Lower leg skin (tissue), 4 donors: ENCODE measurements at regions not wholly inside any gene's neighbourhood (a gene's known extent, or its start where the extent isn't known, plus 50 kb on each side); places are given as distances from the start of the nearest gene placed in this dataset.

Source experiments
- DNase-seq, 2 donors: peaks; one replicate each; pipeline ENCODE4 v3.0.0-alpha.2; 2019; ENCODE audit warnings: low spot score in 2 of 2
- H3K4me3 ChIP-seq: fragments of 200-600 bp; sonication (generic); 2 replicates; pipeline ENCODE4 v1.5.1; 2017; ENCODE audit warnings: mild to moderate bottlenecking, low read depth; ENCODE audit not compliant: poor library complexity, severe bottlenecking
- POLR2A ChIP-seq, 2 donors: fragments of 450-650 bp; IDR thresholded peaks; one replicate each; pipeline ENCODE4 v1.6.1; 2016 to 2017; ENCODE audit warnings: antibody characterized with exemption in 2 of 2, mild to moderate bottlenecking in 1 of 2, moderate library complexity in 1 of 2
- WGBS, 2 donors: methylation state at CpG; one replicate each; pipeline ENCODE4 v1.1.5; 2018; 5-methylcytosine and 5-hydroxymethylcytosine counted together
- intact Hi-C: fragments of 100-400 bp; cut with DNase I; formaldehyde crosslinking; loops from one replicate; pipeline ENCODE4 v1.15.0; 2023; ENCODE audit warnings: low total_unique reads
- TF ChIP-seq, protein P1 (sequence below), 3 donors: fragments of 450-650 bp; IDR thresholded peaks; one replicate each; pipeline ENCODE4 v1.5.1; 2016; ENCODE audit warnings: antibody characterized with exemption in 3 of 3, mild to moderate bottlenecking in 3 of 3, moderate library complexity in 2 of 3

DNA sequence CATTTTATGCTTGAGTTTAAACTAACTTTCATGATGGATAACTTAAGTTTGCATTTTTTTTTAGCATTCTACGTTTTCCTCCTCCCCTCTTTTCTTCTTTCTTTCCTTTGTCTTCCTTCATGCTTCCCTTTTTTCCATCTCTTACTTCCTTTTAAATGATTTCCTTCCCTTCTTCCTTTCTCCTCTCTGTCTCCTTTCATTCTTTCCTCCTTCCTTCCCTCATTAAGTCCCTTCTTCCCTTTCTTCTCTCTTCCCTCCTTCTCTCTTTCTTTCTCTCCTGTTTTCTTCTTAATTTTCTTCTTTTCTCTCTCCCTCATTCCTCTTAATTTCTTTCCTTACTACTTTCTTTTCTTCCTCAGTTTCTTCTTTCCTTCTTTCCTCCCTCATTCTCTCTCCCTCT, 376.0 kb downstream of the LRIG3 start:
- WGBS, 2 donors, result 86 to 90% methylated on average over 1 of the region's 1 CpG
- no peak for DNase-seq
- H3K4me3 ChIP-seq, result no peak overlapping the region
- intact Hi-C loops, result loop anchor here (5.0 kb wide), 1 partner anchor 603 kb away; no protein-coding TSS in a partner anchor
- TF ChIP-seq POLR2A (IDR thresholded peaks at IDR 0.05), result no peak
- TF ChIP-seq, protein P1, sequence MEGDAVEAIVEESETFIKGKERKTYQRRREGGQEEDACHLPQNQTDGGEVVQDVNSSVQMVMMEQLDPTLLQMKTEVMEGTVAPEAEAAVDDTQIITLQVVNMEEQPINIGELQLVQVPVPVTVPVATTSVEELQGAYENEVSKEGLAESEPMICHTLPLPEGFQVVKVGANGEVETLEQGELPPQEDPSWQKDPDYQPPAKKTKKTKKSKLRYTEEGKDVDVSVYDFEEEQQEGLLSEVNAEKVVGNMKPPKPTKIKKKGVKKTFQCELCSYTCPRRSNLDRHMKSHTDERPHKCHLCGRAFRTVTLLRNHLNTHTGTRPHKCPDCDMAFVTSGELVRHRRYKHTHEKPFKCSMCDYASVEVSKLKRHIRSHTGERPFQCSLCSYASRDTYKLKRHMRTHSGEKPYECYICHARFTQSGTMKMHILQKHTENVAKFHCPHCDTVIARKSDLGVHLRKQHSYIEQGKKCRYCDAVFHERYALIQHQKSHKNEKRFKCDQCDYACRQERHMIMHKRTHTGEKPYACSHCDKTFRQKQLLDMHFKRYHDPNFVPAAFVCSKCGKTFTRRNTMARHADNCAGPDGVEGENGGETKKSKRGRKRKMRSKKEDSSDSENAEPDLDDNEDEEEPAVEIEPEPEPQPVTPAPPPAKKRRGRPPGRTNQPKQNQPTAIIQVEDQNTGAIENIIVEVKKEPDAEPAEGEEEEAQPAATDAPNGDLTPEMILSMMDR (IDR thresholded peaks at IDR 0.05), result no peak

GRCh38 chr12:58547217-58547616, 373.1 kb downstream of the LRIG3 start:
- no peak overlapping the region for H3K4me3 ChIP-seq
- no peak for DNase-seq
- intact Hi-C loops, result no loop called here
- no peak for TF ChIP-seq POLR2A (IDR thresholded peaks at IDR 0.05)
- TF ChIP-seq, protein P1 (IDR thresholded peaks at IDR 0.05), result no peak

DNA sequence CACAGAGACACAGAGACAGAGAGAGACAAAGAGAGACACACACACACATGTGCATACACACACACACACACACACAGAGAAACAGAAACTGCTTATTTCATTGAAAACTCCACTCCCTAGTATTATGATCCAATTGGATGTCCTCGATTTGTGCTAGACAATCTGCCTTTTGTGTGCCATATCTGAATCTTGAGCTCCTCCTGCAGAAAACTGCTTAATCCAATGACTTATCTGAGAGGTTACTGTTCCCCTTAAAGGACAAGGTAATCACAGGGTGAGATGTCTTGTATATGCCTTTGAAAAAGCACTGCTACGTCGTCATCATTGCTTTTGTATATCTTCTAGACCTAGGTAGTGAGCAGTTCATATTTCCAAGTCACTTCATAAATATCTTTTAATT, 371.5 kb downstream of the LRIG3 start:
- no peak for DNase-seq
- H3K4me3 ChIP-seq, result no peak overlapping the region
- intact Hi-C loops, result no loop called here
- WGBS, 2 donors, result 94 to 95% methylated on average over 3 of the region's 3 CpGs
- TF ChIP-seq, protein P1 (IDR thresholded peaks at IDR 0.05), result no peak
- no peak for TF ChIP-seq POLR2A (IDR thresholded peaks at IDR 0.05)

DNA sequence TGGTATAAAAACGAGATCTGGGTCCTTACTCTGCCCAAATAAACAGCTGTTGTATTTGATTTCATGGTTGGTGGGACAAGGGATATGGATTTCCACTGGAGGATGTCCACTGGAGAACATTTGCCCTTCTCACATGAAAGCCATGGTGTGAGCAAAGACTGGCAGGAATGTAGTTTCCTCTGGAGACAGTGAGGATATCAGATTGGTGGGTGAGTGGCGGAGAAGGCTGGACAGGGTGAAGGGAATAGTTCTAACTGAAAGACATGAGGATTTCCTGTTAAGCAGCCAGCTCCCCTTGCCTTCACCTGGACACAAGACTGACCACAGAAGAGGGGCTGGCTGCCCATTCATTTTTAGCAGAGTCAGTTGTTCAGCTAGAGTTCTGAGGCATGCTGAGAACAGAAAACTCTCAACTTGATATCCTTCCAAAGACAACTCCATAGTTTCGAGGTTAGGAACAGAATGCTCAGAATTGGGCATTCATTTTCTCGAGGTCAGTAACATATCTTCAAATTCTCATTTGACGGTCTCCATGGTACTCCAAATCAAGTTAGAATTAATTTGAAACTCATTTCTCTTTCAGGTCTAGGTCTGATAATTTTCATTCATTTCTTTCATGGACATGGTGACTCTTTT, 365.7 kb downstream of the LRIG3 start:
- intact Hi-C loops, result no loop called here
- WGBS, 2 donors, result 77 to 85% methylated on average over 5 of the region's 5 CpGs
- no peak for DNase-seq
- H3K4me3 ChIP-seq, result no peak overlapping the region
- TF ChIP-seq POLR2A (IDR thresholded peaks at IDR 0.05), result no peak
- TF ChIP-seq, protein P1 (IDR thresholded peaks at IDR 0.05), result no peak

GRCh38 chr12:58557171-58557570, 363.1 kb downstream of the LRIG3 start:
- WGBS, 2 donors, result 39 to 49% methylated on average over 3 of the region's 3 CpGs
- no peak for DNase-seq
- intact Hi-C loops, result no loop called here
- H3K4me3 ChIP-seq, result no peak overlapping the region
- TF ChIP-seq, protein P1 (IDR thresholded peaks at IDR 0.05), result no peak
- no peak for TF ChIP-seq POLR2A (IDR thresholded peaks at IDR 0.05)

DNA sequence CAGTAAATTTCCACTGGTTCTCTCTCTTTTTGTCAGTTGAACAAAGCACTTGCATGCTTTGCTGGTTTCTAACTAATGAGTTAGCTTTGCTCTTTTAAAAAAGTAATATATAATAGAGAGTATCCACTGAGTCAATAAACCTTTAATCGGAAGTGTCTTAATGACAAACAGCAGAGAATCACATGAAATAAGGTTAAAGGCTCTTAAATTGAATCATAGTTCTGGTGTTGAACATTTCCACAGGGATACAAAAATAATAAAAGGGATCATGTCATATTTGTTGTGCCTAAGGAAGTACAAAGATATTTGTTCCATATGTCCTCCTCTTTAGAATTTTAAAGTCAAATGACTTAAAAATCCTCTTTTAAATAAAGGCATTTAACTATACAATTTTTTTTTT, 362.6 kb downstream of the LRIG3 start:
- WGBS, 2 donors, result 69 to 76% methylated on average over 1 of the region's 1 CpG
- TF ChIP-seq, protein P1 (IDR thresholded peaks at IDR 0.05), result no peak
- no peak for TF ChIP-seq POLR2A (IDR thresholded peaks at IDR 0.05)
- DNase-seq, result no peak
- intact Hi-C loops, result no loop called here
- H3K4me3 ChIP-seq, result no peak overlapping the region
